ENCODE measurements at regions not wholly inside any gene's neighbourhood (a gene's known extent, or its start where the extent isn't known, plus 50 kb on each side); places are given as distances from the start of the nearest gene placed in this dataset.

GRCh38 chr12:78447373-78447772 lies 417.2 kb upstream of the SYT1 start:
- Mint-ChIP-seq H3K9me3 (no peaks in the 10 kb centered on the region), H3K36me3 (no peaks in the 10 kb centered on the region)
- ATAC-seq (ENCODE audit: low read depth), result no peak

GRCh38 chr12:78448692-78449091 lies 415.9 kb upstream of the SYT1 start:
- H3K27me3 Mint-ChIP-seq, result no peaks in the 10 kb centered on the region
- ATAC-seq (ENCODE audit: low read depth) (no peak), DNase-seq (ENCODE audit: low spot score in 2 of 2) (no peak)
- H3K27ac Mint-ChIP-seq, result no peak overlapping the region
- H3K4me3 Mint-ChIP-seq, result no peak overlapping the region
- H3K9me3 Mint-ChIP-seq, result no peaks in the 10 kb centered on the region
- H3K4me1 Mint-ChIP-seq, result no peaks in the 10 kb centered on the region
- no peaks in the 10 kb centered on the region for H3K36me3 Mint-ChIP-seq

More at GRCh38 chr12:78447373-78447772, 417.2 kb upstream of the SYT1 start:
- Mint-ChIP-seq H3K27me3 (no peaks in the 10 kb centered on the region), H3K4me3 (no peak overlapping the region), H3K4me1 (no peaks in the 10 kb centered on the region), H3K27ac (no peak overlapping the region)
- no peak for DNase-seq (ENCODE audit: low spot score in 2 of 2)

GRCh38 chr12:78455991-78456390 lies 408.6 kb upstream of the SYT1 start:
- ATAC-seq (ENCODE audit: low read depth) (no peak), DNase-seq (ENCODE audit: low spot score in 2 of 2) (no peak)
- Mint-ChIP-seq H3K36me3 (no peaks in the 10 kb centered on the region), H3K9me3 (peaks cover 4% of the 10 kb centered on the region), H3K4me1 (no peaks in the 10 kb centered on the region), H3K4me3 (no peak overlapping the region), H3K27ac (no peak overlapping the region), H3K27me3 (no peaks in the 10 kb centered on the region)

- no peak for ATAC-seq (ENCODE audit: low read depth)
- H3K9me3 Mint-ChIP-seq, result peaks cover 4% of the 10 kb centered on the region
- H3K27me3 Mint-ChIP-seq, result no peaks in the 10 kb centered on the region
- no peak overlapping the region for H3K4me3 Mint-ChIP-seq
- no peak overlapping the region for H3K27ac Mint-ChIP-seq
- DNase-seq (ENCODE audit: low spot score in 2 of 2), result no peak
- no peaks in the 10 kb centered on the region for H3K4me1 Mint-ChIP-seq
- H3K36me3 Mint-ChIP-seq, result no peaks in the 10 kb centered on the region
Observed at GRCh38 chr12:78457938-78458337, 406.6 kb upstream of the SYT1 start.

GRCh38 chr12:78470354-78471195 lies 394.0 kb upstream of the SYT1 start:
- Mint-ChIP-seq H3K4me1 (no peaks in the 10 kb centered on the region), H3K9me3 (no peaks in the 10 kb centered on the region), H3K27me3 (no peaks in the 10 kb centered on the region), H3K36me3 (no peaks in the 10 kb centered on the region), H3K4me3 (no peak overlapping the region), H3K27ac (no peak overlapping the region)
- DNase-seq (ENCODE audit: low spot score in 2 of 2) (no peak), ATAC-seq (ENCODE audit: low read depth) (no peak)

GRCh38 chr12:78473136-78473535 lies 391.4 kb upstream of the SYT1 start:
- Mint-ChIP-seq H3K27ac (no peak overlapping the region), H3K4me3 (no peak overlapping the region), H3K36me3 (no peaks in the 10 kb centered on the region), H3K9me3 (no peaks in the 10 kb centered on the region), H3K4me1 (no peaks in the 10 kb centered on the region), H3K27me3 (peaks cover 3% of the 10 kb centered on the region)
- DNase-seq (ENCODE audit: low spot score in 2 of 2), result no peak
- no peak for ATAC-seq (ENCODE audit: low read depth)

- H3K9me3 Mint-ChIP-seq, result no peaks in the 10 kb centered on the region
- H3K4me3 Mint-ChIP-seq, result no peak overlapping the region
- H3K27ac Mint-ChIP-seq, result no peak overlapping the region
- DNase-seq (ENCODE audit: low spot score in 2 of 2) (no peak), ATAC-seq (ENCODE audit: low read depth) (no peak)
- H3K4me1 Mint-ChIP-seq, result no peaks in the 10 kb centered on the region
- peaks cover 5% of the 10 kb centered on the region for H3K27me3 Mint-ChIP-seq
- no peaks in the 10 kb centered on the region for H3K36me3 Mint-ChIP-seq
Observed at GRCh38 chr12:78473561-78473960, 391.0 kb upstream of the SYT1 start.

- Mint-ChIP-seq H3K27ac (no peak overlapping the region), H3K4me3 (no peak overlapping the region), H3K9me3 (peaks cover 3% of the 10 kb centered on the region), H3K4me1 (no peaks in the 10 kb centered on the region), H3K36me3 (peaks cover 1% of the 10 kb centered on the region), H3K27me3 (no peaks in the 10 kb centered on the region)
- DNase-seq (ENCODE audit: low spot score in 2 of 2) (no peak), ATAC-seq (ENCODE audit: low read depth) (no peak)
Observed at GRCh38 chr12:78483767-78484315, 380.7 kb upstream of the SYT1 start.

- Mint-ChIP-seq H3K4me3 (no peak overlapping the region), H3K9me3 (peaks cover under 1% of the 10 kb centered on the region), H3K27ac (no peak overlapping the region), H3K27me3 (no peaks in the 10 kb centered on the region), H3K36me3 (peaks cover under 1% of the 10 kb centered on the region), H3K4me1 (no peaks in the 10 kb centered on the region)
- ATAC-seq (ENCODE audit: low read depth), result no peak
- no peak for DNase-seq (ENCODE audit: low spot score in 2 of 2)
Observed at GRCh38 chr12:78489990-78490389, 374.6 kb upstream of the SYT1 start.

GRCh38 chr12:78490861-78491260 lies 373.7 kb upstream of the SYT1 start:
- no peaks in the 10 kb centered on the region for H3K27me3 Mint-ChIP-seq
- no peaks in the 10 kb centered on the region for H3K36me3 Mint-ChIP-seq
- DNase-seq (ENCODE audit: low spot score in 2 of 2) (no peak), ATAC-seq (ENCODE audit: low read depth) (no peak)
- no peaks in the 10 kb centered on the region for H3K9me3 Mint-ChIP-seq
- no peak overlapping the region for H3K4me3 Mint-ChIP-seq
- no peak overlapping the region for H3K27ac Mint-ChIP-seq
- H3K4me1 Mint-ChIP-seq, result no peaks in the 10 kb centered on the region

- Mint-ChIP-seq H3K4me1 (no peaks in the 10 kb centered on the region), H3K27me3 (no peaks in the 10 kb centered on the region)
Observed at GRCh38 chr12:78494911-78495310, 369.7 kb upstream of the SYT1 start.

GRCh38 chr12:78501825-78502224 lies 362.7 kb upstream of the SYT1 start:
- Mint-ChIP-seq H3K27me3 (no peaks in the 10 kb centered on the region), H3K27ac (no peak overlapping the region), H3K9me3 (peaks cover 3% of the 10 kb centered on the region), H3K4me3 (no peak overlapping the region), H3K4me1 (no peaks in the 10 kb centered on the region), H3K36me3 (no peaks in the 10 kb centered on the region)
- DNase-seq (ENCODE audit: low spot score in 2 of 2) (no peak), ATAC-seq (ENCODE audit: low read depth) (no peak)

More at GRCh38 chr12:78494911-78495310, 369.7 kb upstream of the SYT1 start:
- Mint-ChIP-seq H3K27ac (no peak overlapping the region), H3K9me3 (peaks cover 3% of the 10 kb centered on the region), H3K36me3 (no peaks in the 10 kb centered on the region), H3K4me3 (no peak overlapping the region)
- ATAC-seq (ENCODE audit: low read depth) (no peak), DNase-seq (ENCODE audit: low spot score in 2 of 2) (no peak)

- H3K27me3 Mint-ChIP-seq, result no peaks in the 10 kb centered on the region
- H3K4me1 Mint-ChIP-seq, result no peaks in the 10 kb centered on the region
- no peak for DNase-seq (ENCODE audit: low spot score in 2 of 2)
- ATAC-seq (ENCODE audit: low read depth), result no peak
- H3K9me3 Mint-ChIP-seq, result no peaks in the 10 kb centered on the region
- no peak overlapping the region for H3K4me3 Mint-ChIP-seq
- H3K27ac Mint-ChIP-seq, result no peak overlapping the region
- H3K36me3 Mint-ChIP-seq, result no peaks in the 10 kb centered on the region
Observed at GRCh38 chr12:78519422-78519821, 345.2 kb upstream of the SYT1 start.

- Mint-ChIP-seq H3K27me3 (no peaks in the 10 kb centered on the region), H3K4me3 (no peak overlapping the region), H3K36me3 (no peaks in the 10 kb centered on the region), H3K9me3 (no peaks in the 10 kb centered on the region), H3K4me1 (no peaks in the 10 kb centered on the region), H3K27ac (no peak overlapping the region)
- ATAC-seq (ENCODE audit: low read depth) (no peak), DNase-seq (ENCODE audit: low spot score in 2 of 2) (no peak)
Observed at GRCh38 chr12:78530100-78530765, 334.3 kb upstream of the SYT1 start.

All from memory B cell (primary cell).